Testis (tissue), 2 donors: ENCODE measurements at regions not wholly inside any gene's neighbourhood (a gene's known extent, or its start where the extent isn't known, plus 50 kb on each side); places are given as distances from the start of the nearest gene placed in this dataset.

Source experiments
- POLR2A ChIP-seq: fragments of 450-650 bp; IDR thresholded peaks from one replicate; pipeline ENCODE4 v1.6.1; 2017; ENCODE audit warnings: antibody characterized with exemption, mild to moderate bottlenecking, moderate library complexity
- TF ChIP-seq, protein P1 (sequence below), 3 experiments: fragments of 450-650 bp in 2 of 3; fragments of 200-600 bp in 1 of 3; sonication (generic) in 1 of 3; IDR thresholded peaks; one replicate each; pipeline ENCODE4 v1.5.1; 2016 to 2019; ENCODE audit warnings: antibody characterized with exemption in 3 of 3, mild to moderate bottlenecking in 2 of 3, moderate library complexity in 1 of 3

DNA sequence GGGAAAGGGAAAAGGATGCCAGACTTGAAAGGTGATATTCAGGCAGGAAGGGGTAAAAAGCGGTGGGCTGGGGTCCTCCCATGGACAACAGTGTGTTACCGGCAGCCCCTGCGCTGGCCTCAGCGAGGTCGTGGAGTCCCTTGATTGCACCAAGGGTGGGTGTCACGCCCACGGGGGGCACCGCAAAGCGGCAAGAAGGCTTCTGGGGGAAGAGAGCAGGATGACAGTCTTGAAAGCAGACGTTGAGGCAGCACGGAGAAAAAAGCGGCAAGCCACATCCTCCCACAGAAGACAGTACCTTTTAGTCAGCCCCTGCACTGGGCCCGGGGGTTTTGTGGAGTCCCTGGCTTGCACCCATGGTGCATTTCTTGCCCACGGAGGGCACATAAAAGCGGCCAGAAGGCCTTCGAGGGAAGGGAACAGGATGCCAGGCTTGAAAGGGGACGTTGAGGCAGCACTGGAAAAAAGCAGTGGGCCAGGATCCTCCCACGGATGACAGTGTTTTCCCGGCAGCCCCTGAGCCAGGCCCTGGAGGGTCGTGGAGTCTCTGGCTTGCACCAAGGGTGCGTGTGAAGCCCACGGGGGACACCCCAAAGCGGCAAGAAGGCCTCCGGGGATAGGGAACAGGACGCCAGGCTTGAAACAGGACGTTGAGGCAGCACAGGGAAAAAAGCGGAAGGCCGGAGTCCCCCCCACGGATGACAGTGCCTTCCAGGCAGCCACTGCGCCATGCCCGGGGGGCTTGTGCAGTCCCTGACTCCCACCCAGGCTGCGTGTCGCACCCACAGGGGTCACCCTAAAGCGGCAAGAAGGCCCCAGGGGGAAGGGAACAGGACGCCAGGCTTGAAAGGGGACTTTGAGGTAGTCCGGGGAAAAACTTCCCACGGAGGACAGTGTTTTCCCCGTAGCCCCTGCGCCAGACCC, 162.2 kb upstream of the ALG10B start:
- TF ChIP-seq, protein P1, sequence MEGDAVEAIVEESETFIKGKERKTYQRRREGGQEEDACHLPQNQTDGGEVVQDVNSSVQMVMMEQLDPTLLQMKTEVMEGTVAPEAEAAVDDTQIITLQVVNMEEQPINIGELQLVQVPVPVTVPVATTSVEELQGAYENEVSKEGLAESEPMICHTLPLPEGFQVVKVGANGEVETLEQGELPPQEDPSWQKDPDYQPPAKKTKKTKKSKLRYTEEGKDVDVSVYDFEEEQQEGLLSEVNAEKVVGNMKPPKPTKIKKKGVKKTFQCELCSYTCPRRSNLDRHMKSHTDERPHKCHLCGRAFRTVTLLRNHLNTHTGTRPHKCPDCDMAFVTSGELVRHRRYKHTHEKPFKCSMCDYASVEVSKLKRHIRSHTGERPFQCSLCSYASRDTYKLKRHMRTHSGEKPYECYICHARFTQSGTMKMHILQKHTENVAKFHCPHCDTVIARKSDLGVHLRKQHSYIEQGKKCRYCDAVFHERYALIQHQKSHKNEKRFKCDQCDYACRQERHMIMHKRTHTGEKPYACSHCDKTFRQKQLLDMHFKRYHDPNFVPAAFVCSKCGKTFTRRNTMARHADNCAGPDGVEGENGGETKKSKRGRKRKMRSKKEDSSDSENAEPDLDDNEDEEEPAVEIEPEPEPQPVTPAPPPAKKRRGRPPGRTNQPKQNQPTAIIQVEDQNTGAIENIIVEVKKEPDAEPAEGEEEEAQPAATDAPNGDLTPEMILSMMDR (IDR thresholded peaks at IDR 0.05), result no peak
- TF ChIP-seq POLR2A, result no peak
